ENCODE measurements at regions not wholly inside any gene's neighbourhood (a gene's known extent, or its start where the extent isn't known, plus 50 kb on each side); places are given as distances from the start of the nearest gene placed in this dataset.
"Not testable (repeated sequence)": the region's sequence is repeated elsewhere in the genome, so short reads cannot be mapped to it uniquely, and the experiment has no call there.

- not testable (repeated sequence) for TF ChIP-seq FOXM1 (IDR thresholded peaks at IDR 0.05; ENCODE audit: borderline replicate concordance); ZNF384 (IDR thresholded peaks at IDR 0.05); LEF1 (IDR thresholded peaks at IDR 0.05; ENCODE audit: borderline replicate concordance); SUZ12 (IDR thresholded peaks at IDR 0.05); ARNT (IDR thresholded peaks at IDR 0.05); SP1 (IDR thresholded peaks at IDR 0.05); FOXA1 (IDR thresholded peaks at IDR 0.05); HDGF (IDR thresholded peaks at IDR 0.05; ENCODE audit: borderline replicate concordance)
Measured at GRCh38 chr2:142545999-142546398, 331.5 kb upstream of the KYNU start.
